Heart left ventricle (tissue), 16 donors: ENCODE measurements at regions not wholly inside any gene's neighbourhood (a gene's known extent, or its start where the extent isn't known, plus 50 kb on each side); places are given as distances from the start of the nearest gene placed in this dataset.
A peak's percentile ranks its signal among the peaks of the same experiment; 100 is the strongest.

Source experiments
- ATAC-seq, 4 donors: fragments of 200-7000 bp; cut with Tn5 transposase; one replicate each; pipeline ENCODE4 v1.9.1; 2020 to 2022; ENCODE audit warnings: moderate library complexity in 4 of 4, mild to moderate bottlenecking in 3 of 4, moderate number of reproducible peaks in 1 of 4
- DNase-seq, 5 donors: peaks; one replicate each; pipeline ENCODE4 v3.0.0-alpha.2; 2020
- H3K27ac ChIP-seq, 12 donors: fragments of 200-600 bp; sonication (generic) in 4 of 12; one replicate each; pipeline versions ENCODE4 v1.5.0 to v1.8.0; 2016 to 2022; ENCODE audit warnings: mild to moderate bottlenecking in 2 of 12
- H3K27me3 ChIP-seq, 9 donors: fragments of 200-600 bp; sonication (generic) in 2 of 9; one replicate each; pipeline versions ENCODE4 v1.5.1 to v1.8.0; 2016 to 2022; ENCODE audit warnings: mild to moderate bottlenecking in 3 of 9
- H3K36me3 ChIP-seq, 9 donors: fragments of 200-600 bp; sonication (generic) in 2 of 9; one replicate each; pipeline versions ENCODE4 v1.5.0 to v1.8.0; 2018 to 2022; ENCODE audit warnings: mild to moderate bottlenecking in 2 of 9
- H3K4me1 ChIP-seq, 12 donors: fragments of 200-600 bp; sonication (generic) in 4 of 12; one replicate each; pipeline versions ENCODE4 v1.5.0 to v1.8.0; 2016 to 2022; ENCODE audit warnings: mild to moderate bottlenecking in 3 of 12
- H3K4me3 ChIP-seq, 12 donors: fragments of 200-600 bp; sonication (generic) in 4 of 12; one replicate each; pipeline versions ENCODE4 v1.5.0 to v1.8.0; 2017 to 2022; ENCODE audit warnings: mild to moderate bottlenecking in 9 of 12, moderate library complexity in 4 of 12
- H3K9me3 ChIP-seq, 12 donors: fragments of 200-600 bp; sonication (generic) in 4 of 12; one replicate each; pipeline versions ENCODE4 v1.5.0 to v1.8.0; 2016 to 2022; ENCODE audit warnings: mild to moderate bottlenecking in 1 of 12
- CTCF ChIP-seq, 12 donors: fragments of 200-600 bp; sonication (generic) in 4 of 12; IDR thresholded peaks; one replicate each; pipeline versions ENCODE4 v1.5.0 to v1.8.0; 2018 to 2022; ENCODE audit warnings: antibody characterized with exemption in 12 of 12, mild to moderate bottlenecking in 5 of 12
- POLR2A ChIP-seq, 2 donors: fragments of 450-650 bp; IDR thresholded peaks; one replicate each; pipeline ENCODE4 v1.6.1; 2017; ENCODE audit warnings: antibody characterized with exemption in 2 of 2, mild to moderate bottlenecking in 2 of 2, moderate library complexity in 2 of 2
- WGBS, 4 donors: extraction: QIAGEN DNeasy Blood & Tissue Kit in 2 of 4; methylation state at CpG; one replicate each; pipeline versions ENCODE4 v1.1.5 to v1.1.7; 2013 to 2018; 5-methylcytosine and 5-hydroxymethylcytosine counted together
- intact Hi-C, 10 donors: fragments of 100-400 bp; cut with DNase I; formaldehyde crosslinking; loops; one replicate each; pipeline versions ENCODE4 v1.11.1 to v1.14.2; 2022
- donor health status: ischemic (EF 13 %, LVEDD 7.1; RV severe dilation, severe dysfunction).
- donor health status: healthy with polysubstance abuse.
- donor health status: DM: no; HTN: yes; CAD: no.
- donor health status: DM: no; HTN: no; CAD: no.
- donor health status: ischemic (EF 25% LVEDD 6.9; RV normal size, moderate dysfunction).
- donor health status: ischemic (EF 25% LVEDD 5.7; RV mildly dilated, moderate dysfunction).
- donor health status: healthy.
- donor health status: DM: yes; HTN: yes; CAD: no.
- donor health status: ischemic (EF 35%, LVEDD 5.7; RV mildly dilated, moderate dysfunction).
- donor health status: nonischemic (EF 11% LVEDD 7.7; RV severe dilation, severe dysfunction).
- donor health status: DM: yes; HTN: yes; CAD: no.
- donor health status: PGD.
- donor health status: ischemic (EF 29% LVEDD 5.4; RV normal size, mild dysfunction).
- donor health status: nonischemic (EF 23%, LVEDD 6.1; RV moderate dilation, normal function).

- Histone ChIP-seq H3K9me3 (peaks cover 0 to 22% (median 7%) of the 10 kb centered on the region in 12 donors), H3K27me3 (peaks cover 0 to 22% (median 4%) of the 10 kb centered on the region in 9 donors), H3K4me3 (no peak overlapping the region), H3K4me1 (peaks cover 0 to 21% (median 9%) of the 10 kb centered on the region in 12 donors), H3K36me3 (no peaks in the 10 kb centered on the region), H3K27ac (no peak overlapping the region)
- no peak for DNase-seq
- no peak for ATAC-seq
- 44 to 52% (median 52%) methylated on average over 1 of the region's 1 CpG for WGBS, 4 donors
- intact Hi-C loops, result loop anchor here in 9 of 10 donors (5.0 to 10.0 kb wide), 6 partner anchors 95 to 198 kb away; no protein-coding TSS in a partner anchor
- no peak for TF ChIP-seq POLR2A (IDR thresholded peaks at IDR 0.05)
- TF ChIP-seq CTCF (IDR thresholded peaks at IDR 0.05), result peak in 8 of 12 donors; percentile 21 to 64 (median 36)
Measured at GRCh38 chr1:47529520-47530098, 91.8 kb downstream of the FOXD2 start.

- intact Hi-C loops, result loop anchor here in 2 of 10 donors (2.0 to 10.0 kb wide), 2 partner anchors 56 to 92 kb away; no protein-coding TSS in a partner anchor
- H3K27ac ChIP-seq, result peak overlapping the region in 7 of 12 donors; percentile 26 to 58 (median 41)
Measured at GRCh38 chr1:47532921-47533792, 95.3 kb downstream of the FOXD2 start.

GRCh38 chr1:47533793-47534328 is 96.0 kb downstream of the FOXD2 start:
- Histone ChIP-seq H3K4me3 (peak overlapping the region in 9 of 12 donors; percentile 43 to 63 (median 53)), H3K27me3 (peaks cover 0 to 16% (median 0%) of the 10 kb centered on the region in 9 donors), H3K27ac (peak overlapping the region in 3 of 12 donors; percentile 4 to 58 (median 49)), H3K36me3 (no peaks in the 10 kb centered on the region), H3K9me3 (peaks cover 0 to 14% (median 6%) of the 10 kb centered on the region in 12 donors), H3K4me1 (peaks cover 0 to 32% (median 11%) of the 10 kb centered on the region in 12 donors)
- intact Hi-C loops, result loop anchor here in 2 of 10 donors (2.0 to 10.0 kb wide), 2 partner anchors 55 to 91 kb away; no protein-coding TSS in a partner anchor
- TF ChIP-seq POLR2A (IDR thresholded peaks at IDR 0.05) (no peak), CTCF (IDR thresholded peaks at IDR 0.05) (no peak)
- DNase-seq (no peak), ATAC-seq (peak in 1 of 4 donors; percentile 10)
- 35 to 48% (median 36%) methylated on average over 10 to 12 of the region's 12 CpGs for WGBS, 4 donors

More at GRCh38 chr1:47532921-47533792, 95.3 kb downstream of the FOXD2 start:
- peak; percentile 66 to 79 (median 73) for DNase-seq
- H3K36me3 ChIP-seq, result no peaks in the 10 kb centered on the region
- TF ChIP-seq POLR2A (IDR thresholded peaks at IDR 0.05) (no peak), CTCF (IDR thresholded peaks at IDR 0.05) (no peak)
- H3K27me3 ChIP-seq, result peaks cover 0 to 16% (median 0%) of the 10 kb centered on the region in 9 donors
- H3K4me3 ChIP-seq, result peak overlapping the region in 11 of 12 donors; percentile 12 to 63 (median 51)
- peak; percentile 55 to 90 (median 82) for ATAC-seq
- WGBS, 4 donors, result 3 to 6% (median 4%) methylated on average over 40 to 54 of the region's 54 CpGs
- peaks cover 0 to 32% (median 11%) of the 10 kb centered on the region in 12 donors for H3K4me1 ChIP-seq
- H3K9me3 ChIP-seq, result peaks cover 0 to 21% (median 7%) of the 10 kb centered on the region in 12 donors
